NCI-H2029 (cell line): ENCODE measurements at regions not wholly inside any gene's neighbourhood (a gene's known extent, or its start where the extent isn't known, plus 50 kb on each side); places are given as distances from the start of the nearest gene placed in this dataset.

ENCODE experiments used
- DNase-seq: peaks from one replicate; lab custom pipeline; 2025; lab: John Stamatoyannopoulos, UW

- no peak for DNase-seq
These were observed 66.4 kb upstream of the SORCS1 start for GRCh38 chr10:107230887-107231286.

- no peak for DNase-seq
These were observed 51.2 kb upstream of the SORCS1 start for GRCh38 chr10:107215681-107216080.
